ENCODE measurements at regions not wholly inside any gene's neighbourhood (a gene's known extent, or its start where the extent isn't known, plus 50 kb on each side); places are given as distances from the start of the nearest gene placed in this dataset.
"Not testable (repeated sequence)": the region's sequence is repeated elsewhere in the genome, so short reads cannot be mapped to it uniquely, and the experiment has no call there.

DNA sequence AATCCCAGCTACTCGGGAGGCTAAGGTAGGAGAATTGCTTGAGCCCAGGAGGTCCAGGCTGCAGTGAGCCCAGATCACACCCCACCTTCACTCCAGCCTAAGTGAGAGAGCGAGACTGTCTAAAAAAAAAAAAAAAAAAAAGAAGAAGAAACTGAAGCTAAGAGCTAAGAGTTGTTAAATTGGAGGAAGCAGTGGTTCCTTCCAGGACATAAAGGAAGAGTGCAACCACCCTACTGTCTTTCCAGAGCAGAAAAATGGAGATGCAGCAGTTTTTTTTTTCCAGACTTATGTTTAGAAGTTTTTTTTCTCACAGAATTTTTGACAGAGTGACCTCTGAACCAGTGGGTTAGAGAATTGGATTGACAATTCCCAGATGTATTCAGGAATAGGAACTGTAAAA, 88.7 kb downstream of the HLX start:
- Histone ChIP-seq H3K27me3 (no peaks in the 10 kb centered on the region), H3K4me1 (no peaks in the 10 kb centered on the region), H3K4me3 (no peak overlapping the region), H3K36me3 (no peaks in the 10 kb centered on the region), H3K27ac (no peak overlapping the region), H3K9me3 (replicated peaks) (no peaks in the 10 kb centered on the region)
- no peak for DNase-seq

DNA sequence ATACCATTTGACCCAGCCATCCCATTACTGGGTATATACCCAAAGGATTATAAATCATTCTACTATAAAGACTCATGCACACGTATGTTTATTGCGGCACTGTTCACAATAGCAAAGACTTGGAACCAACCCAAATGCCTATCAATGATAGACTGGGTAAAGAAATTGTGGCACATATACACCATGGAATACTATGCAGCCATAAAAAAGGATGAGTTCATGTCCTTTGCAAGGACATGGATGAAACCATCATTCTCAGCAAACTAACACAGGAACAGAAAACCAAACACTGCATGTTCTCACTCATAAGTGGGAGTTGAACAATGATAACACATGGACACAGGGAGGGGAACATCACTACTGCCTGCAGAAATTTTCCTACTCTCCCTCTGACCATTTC, 90.0 kb downstream of the HLX start:
- not testable (repeated sequence) for H3K27me3 ChIP-seq; H3K27ac ChIP-seq; H3K4me1 ChIP-seq; DNase-seq; H3K4me3 ChIP-seq; H3K9me3 ChIP-seq (replicated peaks); H3K36me3 ChIP-seq

DNA sequence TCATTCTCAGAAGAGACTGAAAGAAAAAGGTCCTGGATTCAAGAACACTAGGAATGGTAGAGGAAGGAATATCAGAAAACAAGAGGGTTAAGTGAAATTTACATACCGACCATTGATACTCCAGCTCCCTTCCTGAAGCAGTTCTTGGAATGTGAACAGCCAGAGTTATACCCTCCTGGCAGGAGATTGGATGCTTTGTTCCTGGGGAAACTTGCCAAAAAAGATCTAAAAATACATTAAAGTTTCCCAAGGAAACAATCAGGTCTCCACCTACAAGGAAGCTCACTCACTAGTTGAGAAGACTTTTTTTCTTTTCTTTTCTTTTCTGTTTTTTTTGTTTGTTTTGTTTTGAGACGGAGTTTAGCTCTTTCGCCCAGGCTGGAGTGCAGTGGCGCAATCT, 91.1 kb downstream of the HLX start:
- no peak overlapping the region for H3K4me3 ChIP-seq
- H3K4me1 ChIP-seq: no peaks in the 10 kb centered on the region
- DNase-seq: no peak
- H3K27ac ChIP-seq: no peak overlapping the region
- no peaks in the 10 kb centered on the region for H3K36me3 ChIP-seq
- H3K27me3 ChIP-seq: no peaks in the 10 kb centered on the region
- no peaks in the 10 kb centered on the region for H3K9me3 ChIP-seq (replicated peaks)

DNA sequence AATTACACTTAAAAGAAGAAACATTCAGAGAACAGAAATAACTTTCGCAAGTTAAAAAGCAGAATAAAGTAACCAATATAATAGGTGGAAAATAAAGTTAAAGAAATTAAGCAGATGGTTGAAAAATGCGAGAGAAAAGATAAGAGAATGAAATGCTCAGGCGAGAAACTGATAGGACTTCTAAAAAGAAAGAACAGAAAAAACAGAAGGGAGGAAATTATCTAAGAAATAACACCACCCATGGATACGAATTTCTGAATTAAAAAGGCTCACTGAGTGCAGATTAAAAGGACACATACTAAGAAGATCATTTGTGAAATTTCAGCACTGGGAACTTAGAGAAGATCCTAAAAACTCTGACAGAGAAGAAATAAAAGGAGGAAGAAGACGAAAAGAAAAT, 92.0 kb downstream of the HLX start:
- H3K4me3 ChIP-seq: no peak overlapping the region
- H3K9me3 ChIP-seq (replicated peaks): no peaks in the 10 kb centered on the region
- no peaks in the 10 kb centered on the region for H3K27me3 ChIP-seq
- H3K36me3 ChIP-seq: no peaks in the 10 kb centered on the region
- H3K27ac ChIP-seq: no peak overlapping the region
- no peak for DNase-seq
- H3K4me1 ChIP-seq: no peaks in the 10 kb centered on the region

DNA sequence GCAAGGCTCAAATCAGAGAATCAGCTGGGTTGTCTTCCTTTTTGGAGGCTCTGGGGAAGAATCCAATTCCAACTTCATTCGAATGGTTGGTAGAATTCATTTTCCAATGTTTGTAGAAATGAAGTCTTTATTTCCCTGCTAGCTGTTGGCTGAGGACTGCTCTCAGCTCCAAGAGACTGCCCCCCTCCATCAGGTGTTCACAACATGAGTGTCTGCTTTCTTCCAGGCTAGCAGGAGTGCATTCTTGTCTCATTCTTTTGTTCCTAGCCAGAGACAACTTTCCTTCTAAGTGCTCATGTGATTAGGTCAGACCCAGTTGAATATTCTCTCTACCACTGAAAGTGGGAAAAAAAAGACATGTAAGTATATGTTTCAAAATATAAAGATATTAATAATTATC, 95.2 kb downstream of the HLX start:
- H3K4me1 ChIP-seq: no peaks in the 10 kb centered on the region
- DNase-seq: no peak
- H3K36me3 ChIP-seq: no peaks in the 10 kb centered on the region
- no peaks in the 10 kb centered on the region for H3K27me3 ChIP-seq
- no peaks in the 10 kb centered on the region for H3K9me3 ChIP-seq (replicated peaks)
- H3K27ac ChIP-seq: no peak overlapping the region
- H3K4me3 ChIP-seq: no peak overlapping the region

DNA sequence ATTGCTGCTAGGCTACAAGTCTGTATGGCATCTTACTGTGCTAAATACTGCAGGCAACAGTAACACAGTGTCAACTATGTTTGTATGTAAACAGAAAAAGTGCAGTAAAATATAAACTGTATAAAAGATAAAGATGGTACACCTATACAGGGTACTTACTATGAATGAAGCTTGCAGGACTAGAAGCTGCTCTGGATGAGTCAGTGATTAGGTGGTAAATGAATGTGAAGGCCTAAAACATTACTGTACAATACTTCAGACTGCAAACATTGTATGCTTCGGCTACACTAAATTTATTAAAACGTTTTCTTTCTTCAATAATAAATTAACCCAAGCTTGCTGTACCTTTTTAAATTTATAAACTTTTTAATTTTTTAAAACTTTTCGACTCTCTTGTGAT, 97.1 kb downstream of the HLX start:
- Histone ChIP-seq H3K36me3 (no peaks in the 10 kb centered on the region), H3K4me3 (no peak overlapping the region), H3K9me3 (replicated peaks) (no peaks in the 10 kb centered on the region), H3K27me3 (no peaks in the 10 kb centered on the region), H3K27ac (peak overlapping the region; percentile 59), H3K4me1 (no peaks in the 10 kb centered on the region)
- no peak for DNase-seq

DNA sequence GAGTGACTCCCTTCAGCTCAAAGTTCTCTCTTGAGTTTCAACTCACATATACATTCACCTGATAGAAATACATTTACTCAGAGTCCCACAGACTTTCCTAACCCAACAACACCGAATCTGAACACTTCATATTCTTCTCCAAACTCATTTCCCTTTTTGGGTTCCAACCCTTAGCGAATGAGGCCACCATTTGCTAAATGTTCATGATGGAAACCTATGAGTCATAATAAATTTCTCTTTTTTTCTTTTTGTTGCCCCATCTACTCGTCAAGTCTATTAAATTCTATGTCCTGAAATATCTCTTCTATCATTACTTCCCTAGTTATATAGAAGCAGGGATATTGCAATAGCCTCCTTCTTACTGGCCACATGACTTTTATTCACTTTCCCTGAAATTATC, 100.1 kb downstream of the HLX start:
- no peak overlapping the region for H3K27ac ChIP-seq
- H3K9me3 ChIP-seq (replicated peaks): no peaks in the 10 kb centered on the region
- no peaks in the 10 kb centered on the region for H3K4me1 ChIP-seq
- H3K36me3 ChIP-seq: no peaks in the 10 kb centered on the region
- no peak overlapping the region for H3K4me3 ChIP-seq
- H3K27me3 ChIP-seq: no peaks in the 10 kb centered on the region
- DNase-seq: no peak

DNA sequence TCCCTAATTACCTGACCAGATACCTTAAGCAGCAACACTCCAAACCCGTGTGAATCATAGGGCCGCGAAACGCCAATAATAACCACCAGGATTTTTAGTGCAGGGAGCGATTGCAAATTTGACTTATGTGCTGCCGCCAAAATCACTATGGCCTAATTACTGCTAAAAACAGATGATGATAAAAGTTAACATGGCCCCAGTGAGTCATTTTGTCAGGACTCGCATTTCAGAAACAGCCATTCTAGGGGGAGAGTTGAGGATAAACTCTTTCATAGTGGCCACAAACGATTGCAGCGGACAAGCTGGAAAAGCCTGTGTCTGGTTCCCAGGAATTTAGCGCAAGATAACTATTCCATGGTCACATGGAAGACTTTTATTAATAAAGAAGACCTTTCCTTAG, 103.4 kb downstream of the HLX start:
- H3K36me3 ChIP-seq: no peaks in the 10 kb centered on the region
- no peak for DNase-seq
- H3K4me1 ChIP-seq: no peaks in the 10 kb centered on the region
- no peaks in the 10 kb centered on the region for H3K27me3 ChIP-seq
- no peak overlapping the region for H3K27ac ChIP-seq
- H3K4me3 ChIP-seq: no peak overlapping the region
- H3K9me3 ChIP-seq (replicated peaks): no peaks in the 10 kb centered on the region

DNA sequence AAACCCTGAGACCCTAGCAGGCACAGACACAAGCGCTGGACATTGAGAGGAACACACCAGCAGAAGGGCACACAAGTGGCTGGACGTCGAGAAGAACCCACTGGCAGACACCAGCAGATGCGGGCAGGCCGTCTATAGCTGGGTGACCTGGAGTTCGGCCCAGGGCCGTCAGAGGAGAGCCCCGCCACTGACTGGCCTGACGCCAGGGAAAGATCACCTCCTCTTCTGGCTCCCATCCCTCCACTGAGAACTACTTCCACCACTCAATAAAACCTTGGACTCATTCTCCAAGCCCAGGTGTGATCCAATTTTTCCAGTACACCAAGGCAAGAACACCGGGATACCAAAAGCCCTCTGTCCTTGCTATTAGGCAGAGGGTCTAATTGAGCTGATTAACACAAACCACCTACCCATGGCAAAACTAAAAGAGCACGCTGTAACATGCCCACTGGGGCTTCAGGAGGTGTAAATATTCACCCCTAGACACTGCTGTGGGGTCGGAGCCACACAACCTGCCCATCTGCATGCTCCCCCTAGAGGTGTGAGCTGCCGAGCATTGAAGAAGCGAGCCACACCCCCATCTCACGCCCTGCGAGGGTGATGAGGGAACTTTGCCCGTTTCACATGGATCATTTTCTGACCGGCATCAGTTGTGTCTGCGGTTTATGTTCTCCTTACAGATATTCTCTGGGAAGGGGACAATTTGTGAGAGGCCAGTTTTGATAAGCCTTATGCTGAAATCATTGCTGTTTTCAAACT, 104.8 kb downstream of the HLX start:
- Histone ChIP-seq H3K4me3 (no peak overlapping the region), H3K9me3 (replicated peaks) (no peaks in the 10 kb centered on the region), H3K27me3 (no peaks in the 10 kb centered on the region), H3K4me1 (no peaks in the 10 kb centered on the region), H3K27ac (no peak overlapping the region), H3K36me3 (no peaks in the 10 kb centered on the region)
- DNase-seq: peak; percentile 10 to 17

DNA sequence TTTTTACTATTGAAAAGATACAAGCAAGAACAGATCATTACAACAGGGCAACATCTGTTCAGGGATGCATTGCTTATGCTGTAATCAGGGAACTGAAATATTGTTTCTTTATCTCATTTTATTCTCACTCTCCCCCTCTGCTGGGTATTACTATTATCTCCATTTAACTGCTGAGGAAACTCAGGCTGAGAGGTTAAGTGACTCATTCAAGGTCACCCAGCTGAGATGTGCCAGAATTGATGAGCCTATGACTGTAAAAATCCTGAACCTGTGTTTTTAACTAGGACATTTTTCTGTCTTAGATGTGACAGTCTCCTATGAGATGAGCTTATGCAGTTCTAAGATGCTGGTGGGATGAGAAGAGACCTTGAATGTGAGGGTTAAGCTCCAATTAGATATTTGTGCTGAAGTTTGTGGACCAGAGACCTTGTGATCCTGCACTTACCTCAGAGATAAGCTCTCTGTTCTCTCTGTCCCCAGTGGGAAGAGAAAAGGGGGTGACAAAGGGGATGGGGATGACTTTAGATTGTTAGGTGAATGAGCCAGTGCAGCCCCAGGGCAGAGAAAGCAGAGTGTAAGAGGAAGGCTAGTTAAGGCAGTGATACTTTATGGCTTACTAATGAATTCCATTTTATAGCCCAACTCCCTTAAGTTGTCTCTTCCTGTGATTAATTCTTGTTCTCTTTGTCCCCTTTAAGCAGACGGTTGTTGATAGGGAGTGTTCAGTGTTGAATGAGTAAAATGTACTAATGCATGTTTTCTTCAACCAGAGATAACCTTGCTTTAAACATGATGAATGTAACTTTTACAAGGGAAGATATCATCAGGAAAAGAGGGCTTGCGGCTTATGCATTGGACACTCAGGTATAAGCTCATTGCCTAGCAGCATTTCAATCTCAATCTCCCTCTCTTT, 111.4 kb downstream of the HLX start:
- H3K4me1 ChIP-seq: no peaks in the 10 kb centered on the region
- no peaks in the 10 kb centered on the region for H3K9me3 ChIP-seq (replicated peaks)
- no peak overlapping the region for H3K4me3 ChIP-seq
- H3K27ac ChIP-seq: no peak overlapping the region
- H3K36me3 ChIP-seq: no peaks in the 10 kb centered on the region
- DNase-seq: peak in 1 of 2 experiments; percentile 24
- no peaks in the 10 kb centered on the region for H3K27me3 ChIP-seq

DNA sequence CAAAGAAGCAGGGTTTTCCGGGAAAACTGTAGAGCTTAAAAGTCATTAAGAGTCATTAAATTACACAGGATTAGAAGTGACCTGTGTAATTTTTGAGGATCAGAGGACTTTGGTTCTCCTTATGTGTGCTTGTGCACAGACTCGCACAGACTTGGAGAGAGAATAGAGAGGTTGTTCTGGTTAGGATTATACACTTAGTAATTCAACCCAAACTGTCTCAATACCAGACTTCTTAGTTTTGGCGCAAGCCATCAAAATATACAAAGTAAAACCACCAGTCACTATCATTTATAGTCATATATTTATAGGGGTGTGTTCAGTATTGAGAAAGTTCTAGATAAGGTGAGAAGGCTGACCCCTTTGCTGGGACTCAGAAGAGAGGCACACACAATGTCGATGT, 112.3 kb downstream of the HLX start:
- H3K27me3 ChIP-seq: no peaks in the 10 kb centered on the region
- H3K4me3 ChIP-seq: no peak overlapping the region
- no peaks in the 10 kb centered on the region for H3K4me1 ChIP-seq
- no peaks in the 10 kb centered on the region for H3K36me3 ChIP-seq
- DNase-seq: no peak
- H3K9me3 ChIP-seq (replicated peaks): no peaks in the 10 kb centered on the region
- no peak overlapping the region for H3K27ac ChIP-seq

DNA sequence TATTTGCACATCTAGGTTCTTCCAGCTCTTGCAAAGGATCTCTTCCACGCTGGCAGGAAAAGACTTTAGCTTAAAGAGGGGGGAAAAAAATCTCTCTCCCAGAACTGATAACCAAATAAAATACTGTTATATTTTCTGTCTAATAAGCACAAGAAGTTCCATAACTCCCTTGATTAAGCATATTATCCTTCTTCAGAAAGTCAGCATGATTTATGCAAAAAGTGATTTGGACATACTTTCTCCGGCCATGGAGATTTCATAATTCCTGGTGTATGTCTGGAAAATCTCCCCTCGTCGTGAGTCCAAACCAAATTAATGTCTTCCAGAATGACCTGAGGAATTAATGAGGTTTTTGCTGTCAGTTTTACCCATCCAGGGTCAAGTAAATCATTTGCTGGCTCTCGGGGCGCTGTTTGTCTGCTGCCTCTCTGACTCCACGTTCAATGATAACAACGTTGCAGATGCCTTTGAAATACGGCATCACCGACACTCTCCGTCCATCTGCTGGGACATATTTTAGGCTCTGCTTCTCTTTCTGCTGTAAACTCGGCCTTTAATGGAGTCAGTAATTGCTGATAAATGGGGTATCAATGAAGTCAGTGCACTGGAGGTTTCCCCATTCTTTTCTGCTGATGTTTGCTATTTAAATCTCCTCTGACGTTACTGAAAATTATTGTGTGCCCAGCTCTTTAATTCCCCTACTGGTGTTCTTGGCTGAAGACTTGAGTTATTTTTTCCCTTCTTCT, 112.9 kb downstream of the HLX start:
- no peak for DNase-seq
- Histone ChIP-seq H3K4me1 (no peaks in the 10 kb centered on the region), H3K9me3 (replicated peaks) (0 out of 2 replicates have a peak, but pooled peaks cover 3% of the 10 kb centered on the region), H3K27me3 (no peaks in the 10 kb centered on the region), H3K36me3 (no peaks in the 10 kb centered on the region), H3K27ac (no peak overlapping the region), H3K4me3 (no peak overlapping the region)

DNA sequence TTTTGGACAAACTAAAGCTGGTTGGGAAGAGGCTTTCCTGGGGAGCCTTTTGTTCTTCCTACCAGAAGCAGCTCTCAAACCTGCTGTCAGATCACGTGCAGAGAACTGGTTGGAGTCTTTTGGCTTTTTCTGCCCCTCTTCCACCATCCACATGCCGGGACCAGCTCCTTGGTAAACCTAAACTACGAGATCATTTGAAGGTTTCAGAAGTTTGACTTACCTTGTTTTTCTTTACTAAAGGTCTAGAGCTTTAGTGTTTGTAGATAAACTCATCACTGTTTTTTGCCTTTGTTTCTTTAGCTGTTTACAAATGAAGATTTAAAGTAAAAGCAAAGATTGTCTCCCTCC, 113.4 kb downstream of the HLX start:
- no peak for DNase-seq

DNA sequence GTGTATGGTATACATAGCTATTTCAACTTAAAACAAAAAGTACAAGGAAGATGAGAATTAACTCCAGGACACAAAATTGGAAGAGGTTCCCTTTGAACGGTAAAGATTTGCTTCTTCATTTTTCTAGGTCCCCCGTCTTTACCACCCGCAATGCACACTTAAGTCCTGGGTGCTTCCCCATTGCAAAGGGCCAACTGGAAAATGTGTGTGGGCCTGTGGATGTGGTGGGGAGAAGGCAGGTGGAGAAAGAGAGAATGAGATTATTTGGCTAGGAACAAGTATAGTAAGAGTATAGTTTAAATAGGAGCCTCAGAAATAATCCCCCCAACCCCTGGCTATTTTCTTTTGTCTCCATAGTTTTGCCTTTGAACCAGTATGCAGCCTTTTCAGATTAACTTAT, 115.4 kb downstream of the HLX start:
- Histone ChIP-seq H3K4me1 (no peaks in the 10 kb centered on the region), H3K4me3 (no peak overlapping the region), H3K27me3 (no peaks in the 10 kb centered on the region), H3K36me3 (no peaks in the 10 kb centered on the region), H3K9me3 (replicated peaks) (0 out of 2 replicates have a peak, but pooled peaks cover 3% of the 10 kb centered on the region), H3K27ac (no peak overlapping the region)
- no peak for DNase-seq

More for the DNA sequence above, 113.4 kb downstream of the HLX start:
- Histone ChIP-seq H3K36me3 (no peaks in the 10 kb centered on the region), H3K27me3 (no peaks in the 10 kb centered on the region), H3K9me3 (replicated peaks) (0 out of 2 replicates have a peak, but pooled peaks cover 3% of the 10 kb centered on the region), H3K4me3 (no peak overlapping the region), H3K4me1 (no peaks in the 10 kb centered on the region), H3K27ac (no peak overlapping the region)

DNA sequence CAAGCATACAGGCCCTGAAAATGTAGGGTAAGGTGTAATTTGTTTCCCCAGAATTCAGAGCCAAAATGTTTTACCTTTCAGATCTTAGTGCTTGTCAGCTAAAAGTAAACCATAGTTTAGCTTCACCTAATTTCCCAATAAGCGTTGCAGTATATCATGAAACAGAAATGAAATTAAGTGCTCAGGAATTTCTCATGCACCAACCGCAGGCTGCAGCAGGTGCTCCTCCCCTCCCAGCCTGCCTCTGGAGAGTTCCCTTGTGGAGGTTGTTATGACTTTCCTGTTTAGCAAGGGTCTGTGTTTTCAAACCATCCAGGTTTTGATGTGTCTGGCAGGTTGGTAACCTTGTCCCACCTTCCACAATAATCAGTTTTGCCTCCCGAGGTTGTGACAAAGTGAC, 118.5 kb downstream of the HLX start:
- 0 out of 2 replicates have a peak, but pooled peaks cover 3% of the 10 kb centered on the region for H3K9me3 ChIP-seq (replicated peaks)
- DNase-seq: no peak
- H3K4me3 ChIP-seq: no peak overlapping the region
- no peaks in the 10 kb centered on the region for H3K4me1 ChIP-seq
- H3K27ac ChIP-seq: no peak overlapping the region
- no peaks in the 10 kb centered on the region for H3K27me3 ChIP-seq
- H3K36me3 ChIP-seq: no peaks in the 10 kb centered on the region
